ENCODE measurements at regions not wholly inside any gene's neighbourhood (a gene's known extent, or its start where the extent isn't known, plus 50 kb on each side); places are given as distances from the start of the nearest gene placed in this dataset.

DNA sequence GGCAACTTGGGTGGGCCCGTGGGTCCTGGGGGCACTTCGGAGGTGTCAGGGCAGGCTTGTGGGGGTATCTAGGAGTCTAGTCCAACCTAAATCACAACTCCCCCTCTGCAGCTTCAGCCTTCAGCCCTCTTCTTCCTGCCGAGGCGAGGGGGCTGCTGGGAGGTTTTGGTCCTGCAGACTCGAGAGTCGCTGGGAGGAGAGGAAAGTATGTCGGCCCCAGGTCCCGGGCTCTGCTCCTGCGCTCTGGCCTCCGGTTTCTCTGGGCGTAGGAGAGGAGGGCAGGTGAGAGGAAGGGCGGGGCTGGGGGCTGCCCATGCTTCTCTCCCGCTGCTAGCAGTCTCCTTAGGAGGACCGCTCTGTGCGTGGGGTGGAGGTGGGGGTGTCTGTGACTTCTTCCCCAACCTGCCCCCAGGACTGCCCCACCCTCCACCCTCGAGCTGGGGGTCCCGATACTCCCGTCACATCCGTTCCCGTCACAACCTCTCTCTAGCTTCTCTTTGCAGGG is 139.8 kb upstream of the COL5A1 start (continued):
- TF ChIP-seq, protein P1, sequence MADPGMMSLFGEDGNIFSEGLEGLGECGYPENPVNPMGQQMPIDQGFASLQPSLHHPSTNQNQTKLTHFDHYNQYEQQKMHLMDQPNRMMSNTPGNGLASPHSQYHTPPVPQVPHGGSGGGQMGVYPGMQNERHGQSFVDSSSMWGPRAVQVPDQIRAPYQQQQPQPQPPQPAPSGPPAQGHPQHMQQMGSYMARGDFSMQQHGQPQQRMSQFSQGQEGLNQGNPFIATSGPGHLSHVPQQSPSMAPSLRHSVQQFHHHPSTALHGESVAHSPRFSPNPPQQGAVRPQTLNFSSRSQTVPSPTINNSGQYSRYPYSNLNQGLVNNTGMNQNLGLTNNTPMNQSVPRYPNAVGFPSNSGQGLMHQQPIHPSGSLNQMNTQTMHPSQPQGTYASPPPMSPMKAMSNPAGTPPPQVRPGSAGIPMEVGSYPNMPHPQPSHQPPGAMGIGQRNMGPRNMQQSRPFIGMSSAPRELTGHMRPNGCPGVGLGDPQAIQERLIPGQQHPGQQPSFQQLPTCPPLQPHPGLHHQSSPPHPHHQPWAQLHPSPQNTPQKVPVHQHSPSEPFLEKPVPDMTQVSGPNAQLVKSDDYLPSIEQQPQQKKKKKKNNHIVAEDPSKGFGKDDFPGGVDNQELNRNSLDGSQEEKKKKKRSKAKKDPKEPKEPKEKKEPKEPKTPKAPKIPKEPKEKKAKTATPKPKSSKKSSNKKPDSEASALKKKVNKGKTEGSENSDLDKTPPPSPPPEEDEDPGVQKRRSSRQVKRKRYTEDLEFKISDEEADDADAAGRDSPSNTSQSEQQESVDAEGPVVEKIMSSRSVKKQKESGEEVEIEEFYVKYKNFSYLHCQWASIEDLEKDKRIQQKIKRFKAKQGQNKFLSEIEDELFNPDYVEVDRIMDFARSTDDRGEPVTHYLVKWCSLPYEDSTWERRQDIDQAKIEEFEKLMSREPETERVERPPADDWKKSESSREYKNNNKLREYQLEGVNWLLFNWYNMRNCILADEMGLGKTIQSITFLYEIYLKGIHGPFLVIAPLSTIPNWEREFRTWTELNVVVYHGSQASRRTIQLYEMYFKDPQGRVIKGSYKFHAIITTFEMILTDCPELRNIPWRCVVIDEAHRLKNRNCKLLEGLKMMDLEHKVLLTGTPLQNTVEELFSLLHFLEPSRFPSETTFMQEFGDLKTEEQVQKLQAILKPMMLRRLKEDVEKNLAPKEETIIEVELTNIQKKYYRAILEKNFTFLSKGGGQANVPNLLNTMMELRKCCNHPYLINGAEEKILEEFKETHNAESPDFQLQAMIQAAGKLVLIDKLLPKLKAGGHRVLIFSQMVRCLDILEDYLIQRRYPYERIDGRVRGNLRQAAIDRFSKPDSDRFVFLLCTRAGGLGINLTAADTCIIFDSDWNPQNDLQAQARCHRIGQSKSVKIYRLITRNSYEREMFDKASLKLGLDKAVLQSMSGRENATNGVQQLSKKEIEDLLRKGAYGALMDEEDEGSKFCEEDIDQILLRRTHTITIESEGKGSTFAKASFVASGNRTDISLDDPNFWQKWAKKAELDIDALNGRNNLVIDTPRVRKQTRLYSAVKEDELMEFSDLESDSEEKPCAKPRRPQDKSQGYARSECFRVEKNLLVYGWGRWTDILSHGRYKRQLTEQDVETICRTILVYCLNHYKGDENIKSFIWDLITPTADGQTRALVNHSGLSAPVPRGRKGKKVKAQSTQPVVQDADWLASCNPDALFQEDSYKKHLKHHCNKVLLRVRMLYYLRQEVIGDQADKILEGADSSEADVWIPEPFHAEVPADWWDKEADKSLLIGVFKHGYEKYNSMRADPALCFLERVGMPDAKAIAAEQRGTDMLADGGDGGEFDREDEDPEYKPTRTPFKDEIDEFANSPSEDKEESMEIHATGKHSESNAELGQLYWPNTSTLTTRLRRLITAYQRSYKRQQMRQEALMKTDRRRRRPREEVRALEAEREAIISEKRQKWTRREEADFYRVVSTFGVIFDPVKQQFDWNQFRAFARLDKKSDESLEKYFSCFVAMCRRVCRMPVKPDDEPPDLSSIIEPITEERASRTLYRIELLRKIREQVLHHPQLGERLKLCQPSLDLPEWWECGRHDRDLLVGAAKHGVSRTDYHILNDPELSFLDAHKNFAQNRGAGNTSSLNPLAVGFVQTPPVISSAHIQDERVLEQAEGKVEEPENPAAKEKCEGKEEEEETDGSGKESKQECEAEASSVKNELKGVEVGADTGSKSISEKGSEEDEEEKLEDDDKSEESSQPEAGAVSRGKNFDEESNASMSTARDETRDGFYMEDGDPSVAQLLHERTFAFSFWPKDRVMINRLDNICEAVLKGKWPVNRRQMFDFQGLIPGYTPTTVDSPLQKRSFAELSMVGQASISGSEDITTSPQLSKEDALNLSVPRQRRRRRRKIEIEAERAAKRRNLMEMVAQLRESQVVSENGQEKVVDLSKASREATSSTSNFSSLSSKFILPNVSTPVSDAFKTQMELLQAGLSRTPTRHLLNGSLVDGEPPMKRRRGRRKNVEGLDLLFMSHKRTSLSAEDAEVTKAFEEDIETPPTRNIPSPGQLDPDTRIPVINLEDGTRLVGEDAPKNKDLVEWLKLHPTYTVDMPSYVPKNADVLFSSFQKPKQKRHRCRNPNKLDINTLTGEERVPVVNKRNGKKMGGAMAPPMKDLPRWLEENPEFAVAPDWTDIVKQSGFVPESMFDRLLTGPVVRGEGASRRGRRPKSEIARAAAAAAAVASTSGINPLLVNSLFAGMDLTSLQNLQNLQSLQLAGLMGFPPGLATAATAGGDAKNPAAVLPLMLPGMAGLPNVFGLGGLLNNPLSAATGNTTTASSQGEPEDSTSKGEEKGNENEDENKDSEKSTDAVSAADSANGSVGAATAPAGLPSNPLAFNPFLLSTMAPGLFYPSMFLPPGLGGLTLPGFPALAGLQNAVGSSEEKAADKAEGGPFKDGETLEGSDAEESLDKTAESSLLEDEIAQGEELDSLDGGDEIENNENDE (IDR thresholded peaks at IDR 0.05; ENCODE audit: insufficient replicate concordance, low read length): no peak
- TF ChIP-seq CTBP2 (IDR thresholded peaks at IDR 0.05; ENCODE audit: borderline replicate concordance, insufficient read depth, insufficient read length, low read length) (no peak), CHD2 (IDR thresholded peaks at IDR 0.05; ENCODE audit: low read length) (no peak), SRF (IDR thresholded peaks at IDR 0.05; ENCODE audit: low read depth, low read length) (no peak)
- TF ChIP-seq, protein P2, sequence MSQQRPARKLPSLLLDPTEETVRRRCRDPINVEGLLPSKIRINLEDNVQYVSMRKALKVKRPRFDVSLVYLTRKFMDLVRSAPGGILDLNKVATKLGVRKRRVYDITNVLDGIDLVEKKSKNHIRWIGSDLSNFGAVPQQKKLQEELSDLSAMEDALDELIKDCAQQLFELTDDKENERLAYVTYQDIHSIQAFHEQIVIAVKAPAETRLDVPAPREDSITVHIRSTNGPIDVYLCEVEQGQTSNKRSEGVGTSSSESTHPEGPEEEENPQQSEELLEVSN (IDR thresholded peaks at IDR 0.05): no peak
